ENCODE measurements at regions not wholly inside any gene's neighbourhood (a gene's known extent, or its start where the extent isn't known, plus 50 kb on each side); places are given as distances from the start of the nearest gene placed in this dataset.

DNA sequence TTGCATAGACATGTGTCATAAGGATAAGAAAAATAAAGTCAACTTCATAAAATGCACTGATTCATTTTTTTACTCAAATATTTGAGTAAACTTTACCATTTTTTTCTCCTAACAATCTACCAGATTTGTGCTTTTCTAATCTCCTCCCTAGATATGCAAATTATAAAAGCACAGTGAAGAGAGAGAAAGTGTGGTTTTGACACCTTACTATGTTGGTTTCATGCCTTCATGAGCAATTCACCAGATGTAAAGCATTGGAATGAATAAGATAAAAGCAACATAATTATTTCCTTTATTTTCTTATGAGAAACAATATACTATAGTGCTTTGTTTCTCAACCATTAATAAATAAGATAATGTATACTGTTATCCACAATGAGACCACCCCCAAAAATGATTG, 432.5 kb upstream of the PCDH15 start:
- TF ChIP-seq POLR2A (IDR thresholded peaks at IDR 0.05), result no peak
- TF ChIP-seq, protein P1, sequence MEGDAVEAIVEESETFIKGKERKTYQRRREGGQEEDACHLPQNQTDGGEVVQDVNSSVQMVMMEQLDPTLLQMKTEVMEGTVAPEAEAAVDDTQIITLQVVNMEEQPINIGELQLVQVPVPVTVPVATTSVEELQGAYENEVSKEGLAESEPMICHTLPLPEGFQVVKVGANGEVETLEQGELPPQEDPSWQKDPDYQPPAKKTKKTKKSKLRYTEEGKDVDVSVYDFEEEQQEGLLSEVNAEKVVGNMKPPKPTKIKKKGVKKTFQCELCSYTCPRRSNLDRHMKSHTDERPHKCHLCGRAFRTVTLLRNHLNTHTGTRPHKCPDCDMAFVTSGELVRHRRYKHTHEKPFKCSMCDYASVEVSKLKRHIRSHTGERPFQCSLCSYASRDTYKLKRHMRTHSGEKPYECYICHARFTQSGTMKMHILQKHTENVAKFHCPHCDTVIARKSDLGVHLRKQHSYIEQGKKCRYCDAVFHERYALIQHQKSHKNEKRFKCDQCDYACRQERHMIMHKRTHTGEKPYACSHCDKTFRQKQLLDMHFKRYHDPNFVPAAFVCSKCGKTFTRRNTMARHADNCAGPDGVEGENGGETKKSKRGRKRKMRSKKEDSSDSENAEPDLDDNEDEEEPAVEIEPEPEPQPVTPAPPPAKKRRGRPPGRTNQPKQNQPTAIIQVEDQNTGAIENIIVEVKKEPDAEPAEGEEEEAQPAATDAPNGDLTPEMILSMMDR (IDR thresholded peaks at IDR 0.05), result no peak
